ENCODE measurements at regions not wholly inside any gene's neighbourhood (a gene's known extent, or its start where the extent isn't known, plus 50 kb on each side); places are given as distances from the start of the nearest gene placed in this dataset.

DNA sequence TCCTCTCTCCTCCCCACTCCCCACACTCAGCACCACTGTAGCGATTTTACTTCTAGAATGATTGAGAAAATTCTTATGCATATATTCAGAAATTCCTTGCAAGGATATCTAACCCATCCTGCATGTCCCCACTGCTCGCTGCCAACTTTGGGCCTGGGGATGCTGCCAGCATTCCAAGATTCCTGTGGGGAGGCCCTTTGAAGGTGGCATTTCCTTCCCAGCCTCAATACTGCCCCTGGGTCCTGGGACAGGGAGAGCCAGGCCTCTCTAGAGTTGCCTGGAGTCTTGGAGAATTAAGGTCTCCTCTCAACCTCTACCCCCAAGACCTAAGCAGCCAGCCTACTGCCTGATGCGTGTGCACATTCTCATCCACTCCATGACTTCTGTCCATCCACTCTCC is 303.5 kb downstream of the NEBL start:
- H3K27ac ChIP-seq (ENCODE audit: extremely low read length, insufficient read depth, low read length) = no peak overlapping the region
- POLR2A ChIA-PET = no interaction called here
- no peaks in the 10 kb centered on the region for H3K36me3 ChIP-seq (replicated peaks in 1 of 2; ENCODE audit: control insufficient read depth in 1 of 2, insufficient read depth in 2 of 2, low read length in 2 of 2)
- CTCF ChIA-PET (ENCODE audit: low intra/inter-chr PET ratio, low total read pairs) = no interaction called here
- peaks cover 58% of the 10 kb centered on the region for H3K9me3 ChIP-seq (ENCODE audit: low read length)
- H3K9ac ChIP-seq (ENCODE audit: insufficient read depth, low read depth, low read length) = no peak overlapping the region
- DNase-seq (ENCODE audit: low spot score) = no peak
- TF ChIP-seq KDM5A (IDR thresholded peaks at IDR 0.05; ENCODE audit: borderline replicate concordance, low read length) (no peak), TCF12 (IDR thresholded peaks at IDR 0.05) (no peak), TCF12 (CRISPR knock-in tag; IDR thresholded peaks at IDR 0.05) (no peak), GTF3A (CRISPR knock-in tag; conservative IDR thresholded peaks at IDR 0.05) (no peak)
- intact Hi-C loops (cut with micrococcal nuclease; ENCODE audit: unreplicated experiment) = no loop called here
- no peaks in the 10 kb centered on the region for H3K27me3 ChIP-seq (ENCODE audit: control insufficient read depth in 1 of 2, insufficient read depth in 2 of 2, low read length in 2 of 2)
- no peak for ATAC-seq
- no peaks in the 10 kb centered on the region for H4K20me1 ChIP-seq (ENCODE audit: insufficient read depth, low read length)
- BruUV-seq (replicated peaks) = no TSS peak
- WGBS (ENCODE audit: low lambda C conversion rate) = 0% methylated on average over 3 of the region's 3 CpGs
- no peaks in the 10 kb centered on the region for H3K79me2 ChIP-seq (ENCODE audit: insufficient read depth, low read length)
- H3K4me3 ChIP-seq (replicated peaks in 1 of 3; ENCODE audit: insufficient read depth in 1 of 3, low read depth in 2 of 3, low read length in 3 of 3) = no peak overlapping the region
- no peak for FAIRE-seq
- no peaks in the 10 kb centered on the region for H3K4me1 ChIP-seq (ENCODE audit: insufficient read depth, low read length)
- H3K4me2 ChIP-seq (ENCODE audit: low read depth, low read length) = no peak overlapping the region
- H2AFZ ChIP-seq (ENCODE audit: low read length) = no peak overlapping the region
- in situ Hi-C loops (cut with HindIII; ENCODE audit: extremely low pct_ligation_motif_present, low pct_unique_long_range_greater_than_20kb) = no loop called here

DNA sequence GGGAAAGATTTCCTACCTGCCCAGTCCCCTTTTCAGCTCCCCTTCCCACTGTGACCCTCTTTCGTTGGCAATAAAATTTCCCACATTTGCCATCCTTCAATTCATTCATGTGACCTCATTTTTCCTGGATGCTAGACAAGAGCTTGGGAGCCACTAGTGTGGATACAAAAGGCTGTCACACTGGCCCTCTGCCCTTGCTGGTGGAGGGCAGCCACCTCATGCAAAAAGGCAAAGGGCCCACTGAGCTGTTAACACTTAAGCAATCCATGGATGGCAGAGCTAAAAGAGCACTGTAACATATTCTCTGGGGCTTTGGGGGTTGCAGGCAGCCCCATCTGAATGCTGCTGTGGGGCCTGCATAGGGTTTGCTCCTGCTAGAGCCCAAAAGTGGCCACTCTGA is 315.1 kb downstream of the NEBL start:
- in situ Hi-C loops (cut with HindIII; ENCODE audit: extremely low pct_ligation_motif_present, low pct_unique_long_range_greater_than_20kb) (no loop called here), intact Hi-C loops (cut with micrococcal nuclease; ENCODE audit: unreplicated experiment) (no loop called here)
- Histone ChIP-seq H3K4me3 (replicated peaks in 1 of 3; ENCODE audit: insufficient read depth in 1 of 3, low read depth in 2 of 3, low read length in 3 of 3) (no peak overlapping the region), H3K4me2 (ENCODE audit: low read depth, low read length) (no peak overlapping the region), H3K9me3 (ENCODE audit: low read length) (peaks cover 85% of the 10 kb centered on the region), H3K36me3 (replicated peaks in 1 of 2; ENCODE audit: control insufficient read depth in 1 of 2, insufficient read depth in 2 of 2, low read length in 2 of 2) (no peaks in the 10 kb centered on the region), H3K27me3 (ENCODE audit: control insufficient read depth in 1 of 2, insufficient read depth in 2 of 2, low read length in 2 of 2) (no peaks in the 10 kb centered on the region), H3K9ac (ENCODE audit: insufficient read depth, low read depth, low read length) (no peak overlapping the region), H3K79me2 (ENCODE audit: insufficient read depth, low read length) (no peaks in the 10 kb centered on the region), H4K20me1 (ENCODE audit: insufficient read depth, low read length) (no peaks in the 10 kb centered on the region), H3K27ac (ENCODE audit: extremely low read length, insufficient read depth, low read length) (no peak overlapping the region), H3K4me1 (ENCODE audit: insufficient read depth, low read length) (no peaks in the 10 kb centered on the region), H2AFZ (ENCODE audit: low read length) (no peak overlapping the region)
- BruUV-seq (replicated peaks) = no TSS peak
- FAIRE-seq (no peak), ATAC-seq (no peak), DNase-seq (ENCODE audit: low spot score) (no peak)
- WGBS (ENCODE audit: low lambda C conversion rate) = 9% methylated on average over 1 of the region's 1 CpG
- ChIA-PET POLR2A (no interaction called here), CTCF (ENCODE audit: low intra/inter-chr PET ratio, low total read pairs) (no interaction called here)
- TF ChIP-seq, protein P1, sequence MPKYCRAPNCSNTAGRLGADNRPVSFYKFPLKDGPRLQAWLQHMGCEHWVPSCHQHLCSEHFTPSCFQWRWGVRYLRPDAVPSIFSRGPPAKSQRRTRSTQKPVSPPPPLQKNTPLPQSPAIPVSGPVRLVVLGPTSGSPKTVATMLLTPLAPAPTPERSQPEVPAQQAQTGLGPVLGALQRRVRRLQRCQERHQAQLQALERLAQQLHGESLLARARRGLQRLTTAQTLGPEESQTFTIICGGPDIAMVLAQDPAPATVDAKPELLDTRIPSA (CRISPR knock-in tag; IDR thresholded peaks at IDR 0.05; ENCODE audit: borderline replicate concordance) = no peak
- no peak for TF ChIP-seq SCMH1 (CRISPR knock-in tag; IDR thresholded peaks at IDR 0.05; ENCODE audit: borderline replicate concordance)
- TF ChIP-seq, protein P2, sequence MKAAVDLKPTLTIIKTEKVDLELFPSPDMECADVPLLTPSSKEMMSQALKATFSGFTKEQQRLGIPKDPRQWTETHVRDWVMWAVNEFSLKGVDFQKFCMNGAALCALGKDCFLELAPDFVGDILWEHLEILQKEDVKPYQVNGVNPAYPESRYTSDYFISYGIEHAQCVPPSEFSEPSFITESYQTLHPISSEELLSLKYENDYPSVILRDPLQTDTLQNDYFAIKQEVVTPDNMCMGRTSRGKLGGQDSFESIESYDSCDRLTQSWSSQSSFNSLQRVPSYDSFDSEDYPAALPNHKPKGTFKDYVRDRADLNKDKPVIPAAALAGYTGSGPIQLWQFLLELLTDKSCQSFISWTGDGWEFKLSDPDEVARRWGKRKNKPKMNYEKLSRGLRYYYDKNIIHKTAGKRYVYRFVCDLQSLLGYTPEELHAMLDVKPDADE (CRISPR knock-in tag; IDR thresholded peaks at IDR 0.05) = no peak
- TF ChIP-seq ZNF530 (CRISPR knock-in tag; IDR thresholded peaks at IDR 0.05; ENCODE audit: low read depth) = no peak
- TF ChIP-seq, protein P3, sequence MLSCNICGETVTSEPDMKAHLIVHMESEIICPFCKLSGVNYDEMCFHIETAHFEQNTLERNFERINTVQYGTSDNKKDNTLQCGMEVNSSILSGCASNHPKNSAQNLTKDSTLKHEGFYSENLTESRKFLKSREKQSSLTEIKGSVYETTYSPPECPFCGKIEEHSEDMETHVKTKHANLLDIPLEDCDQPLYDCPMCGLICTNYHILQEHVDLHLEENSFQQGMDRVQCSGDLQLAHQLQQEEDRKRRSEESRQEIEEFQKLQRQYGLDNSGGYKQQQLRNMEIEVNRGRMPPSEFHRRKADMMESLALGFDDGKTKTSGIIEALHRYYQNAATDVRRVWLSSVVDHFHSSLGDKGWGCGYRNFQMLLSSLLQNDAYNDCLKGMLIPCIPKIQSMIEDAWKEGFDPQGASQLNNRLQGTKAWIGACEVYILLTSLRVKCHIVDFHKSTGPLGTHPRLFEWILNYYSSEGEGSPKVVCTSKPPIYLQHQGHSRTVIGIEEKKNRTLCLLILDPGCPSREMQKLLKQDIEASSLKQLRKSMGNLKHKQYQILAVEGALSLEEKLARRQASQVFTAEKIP (CRISPR knock-in tag; IDR thresholded peaks at IDR 0.05; ENCODE audit: borderline replicate concordance) = no peak
- TF ChIP-seq GABPA (IDR thresholded peaks at IDR 0.05; ENCODE audit: low read depth, low read length) = no peak
- no peak for TF ChIP-seq GABPA (CRISPR knock-in tag; IDR thresholded peaks at IDR 0.05; ENCODE audit: low read depth)
- TF ChIP-seq, protein P4, sequence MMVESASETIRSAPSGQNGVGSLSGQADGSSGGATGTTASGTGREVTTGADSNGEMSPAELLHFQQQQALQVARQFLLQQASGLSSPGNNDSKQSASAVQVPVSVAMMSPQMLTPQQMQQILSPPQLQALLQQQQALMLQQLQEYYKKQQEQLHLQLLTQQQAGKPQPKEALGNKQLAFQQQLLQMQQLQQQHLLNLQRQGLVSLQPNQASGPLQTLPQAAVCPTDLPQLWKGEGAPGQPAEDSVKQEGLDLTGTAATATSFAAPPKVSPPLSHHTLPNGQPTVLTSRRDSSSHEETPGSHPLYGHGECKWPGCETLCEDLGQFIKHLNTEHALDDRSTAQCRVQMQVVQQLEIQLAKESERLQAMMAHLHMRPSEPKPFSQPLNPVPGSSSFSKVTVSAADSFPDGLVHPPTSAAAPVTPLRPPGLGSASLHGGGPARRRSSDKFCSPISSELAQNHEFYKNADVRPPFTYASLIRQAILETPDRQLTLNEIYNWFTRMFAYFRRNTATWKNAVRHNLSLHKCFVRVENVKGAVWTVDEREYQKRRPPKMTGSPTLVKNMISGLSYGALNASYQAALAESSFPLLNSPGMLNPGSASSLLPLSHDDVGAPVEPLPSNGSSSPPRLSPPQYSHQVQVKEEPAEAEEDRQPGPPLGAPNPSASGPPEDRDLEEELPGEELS (CRISPR knock-in tag; IDR thresholded peaks at IDR 0.05) = no peak
- TF ChIP-seq ZNF839 (CRISPR knock-in tag; IDR thresholded peaks at IDR 0.05; ENCODE audit: borderline replicate concordance) = no peak
- no peak for TF ChIP-seq SRSF4 (IDR thresholded peaks at IDR 0.05; ENCODE audit: low read depth, low read length, poor library complexity, severe bottlenecking)
- no peak for TF ChIP-seq PCBP1 (IDR thresholded peaks at IDR 0.05; ENCODE audit: borderline replicate concordance, low read depth, low read length)

All from HepG2 (cell line).